DND-41 (cell line): ENCODE measurements at regions not wholly inside any gene's neighbourhood (a gene's known extent, or its start where the extent isn't known, plus 50 kb on each side); places are given as distances from the start of the nearest gene placed in this dataset.

Experiments
- ATAC-seq: fragments of 200-7000 bp; cut with Tn5 transposase; 3 replicates; pipeline ENCODE4 v1.9.1; 2021; ENCODE audit warnings: low read depth; ENCODE audit not compliant: insufficient read depth
- DNase-seq: peaks from one replicate; pipeline ENCODE4 v3.0.0-alpha.2; 2020
- H2AFZ ChIP-seq: 2 replicates; pipeline ENCODE4 v1.6.0; 2012; ENCODE audit warnings: low read depth, low read length
- H3K27ac ChIP-seq: 2 replicates; pipeline ENCODE4 v1.5.1; 2012; ENCODE audit warnings: low read length, inconsistent platforms
- H3K27me3 ChIP-seq: fragments of 200-600 bp; sonication (generic); 2 replicates; pipeline ENCODE4 v1.6.0; 2012; ENCODE audit warnings: low read length, mild to moderate bottlenecking, inconsistent platforms; ENCODE audit not compliant: insufficient read depth, poor library complexity
- H3K36me3 ChIP-seq: 2 replicates; pipeline ENCODE4 v1.5.1; 2012; ENCODE audit warnings: low read length, inconsistent platforms; ENCODE audit not compliant: insufficient read depth
- H3K4me1 ChIP-seq: 2 replicates; pipeline ENCODE4 v1.5.1; 2012; ENCODE audit warnings: mild to moderate bottlenecking, low read length; ENCODE audit not compliant: insufficient read depth
- H3K4me2 ChIP-seq: 2 replicates; pipeline ENCODE4 v1.6.0; 2012; ENCODE audit warnings: mild to moderate bottlenecking, moderate library complexity, low read length, inconsistent platforms; ENCODE audit not compliant: insufficient read depth
- H3K4me3 ChIP-seq, 2 experiments: fragments of 200-600 bp in 1 of 2; shearing (Covaris generic) in 1 of 2; 2 replicates each; pipeline ENCODE4 v1.5.1; 2012 to 2016; ENCODE audit warnings: inconsistent platforms in 2 of 2, low read length in 2 of 2, mild to moderate bottlenecking in 2 of 2, low read depth in 1 of 2, moderate library complexity in 1 of 2
- H3K79me2 ChIP-seq: 2 replicates; pipeline ENCODE4 v1.6.0; 2012; ENCODE audit warnings: low read length, inconsistent platforms; ENCODE audit not compliant: insufficient read depth
- H3K9ac ChIP-seq: 2 replicates; pipeline ENCODE4 v1.6.0; 2012; ENCODE audit warnings: low read depth, mild to moderate bottlenecking, inconsistent platforms, low read length, moderate library complexity
- H3K9me3 ChIP-seq: 2 replicates; pipeline ENCODE4 v1.5.1; 2012; ENCODE audit warnings: low read length, moderate library complexity, mild to moderate bottlenecking, inconsistent platforms; ENCODE audit not compliant: insufficient read depth, severe bottlenecking
- H4K20me1 ChIP-seq: 2 replicates; pipeline ENCODE4 v1.6.0; 2012; ENCODE audit warnings: low read length; ENCODE audit not compliant: insufficient read depth
- EZH2 ChIP-seq: IDR thresholded peaks from 3 replicates; pipeline ENCODE4 v1.6.1; 2012; ENCODE audit warnings: borderline replicate concordance, low read depth, mild to moderate bottlenecking, moderate library complexity, low read length, inconsistent platforms; ENCODE audit not compliant: severe bottlenecking
- TF ChIP-seq, protein P1 (sequence below): IDR thresholded peaks from 2 replicates; pipeline ENCODE4 v1.5.1; 2012; ENCODE audit warnings: borderline replicate concordance, low read length, moderate library complexity, mild to moderate bottlenecking; ENCODE audit not compliant: poor library complexity, severe bottlenecking; ENCODE audit errors: extremely low read depth

DNA sequence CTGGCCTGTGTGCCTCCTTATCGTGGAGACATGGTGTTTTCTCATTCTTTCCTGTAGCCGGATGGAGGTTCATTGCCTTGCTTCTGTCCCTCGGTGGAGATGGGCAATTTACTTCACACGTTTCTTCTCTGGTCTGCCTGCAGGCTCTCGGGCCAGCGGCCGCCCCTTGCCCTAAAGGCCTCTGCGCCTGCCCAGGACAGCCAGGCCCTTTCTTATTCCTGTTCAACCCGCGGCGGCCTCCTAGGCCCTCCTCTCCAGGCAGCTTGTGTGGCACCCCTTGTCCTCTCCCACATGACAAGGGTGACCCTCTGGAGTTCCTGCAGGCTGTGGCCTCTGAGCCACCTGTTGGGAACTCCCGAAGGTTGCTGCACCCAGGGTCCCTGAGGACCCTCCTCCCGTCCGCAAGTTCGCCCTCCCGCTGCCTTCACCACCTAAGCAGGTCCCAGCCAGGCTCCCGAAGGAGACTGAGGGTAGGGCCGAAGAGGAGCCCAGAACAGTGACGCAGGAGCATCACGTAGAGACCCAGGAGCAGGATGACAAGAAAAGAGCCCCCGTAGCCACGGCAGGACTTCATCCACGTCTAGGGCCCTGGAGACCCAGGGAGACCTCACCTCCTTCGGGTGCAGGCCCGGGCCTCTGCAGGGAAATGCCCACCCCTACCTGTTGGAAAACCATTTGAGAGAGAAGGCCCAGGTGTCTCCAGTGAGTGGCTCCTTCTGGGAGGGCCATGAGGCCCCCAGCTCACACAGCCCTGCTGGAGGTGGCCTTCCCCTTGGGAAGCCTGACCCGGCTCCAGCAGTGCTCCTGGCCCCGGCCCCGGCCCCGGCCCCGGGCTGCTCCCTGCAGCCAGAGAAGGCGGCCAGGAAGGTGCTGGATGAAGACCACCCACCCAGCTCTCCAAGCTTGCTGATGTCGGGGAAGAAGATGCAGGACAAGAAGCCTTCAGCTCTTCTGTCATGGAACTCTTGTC lies 291.4 kb downstream of the TLE4 start:
- TF ChIP-seq EZH2: no peak
- TF ChIP-seq, protein P1, sequence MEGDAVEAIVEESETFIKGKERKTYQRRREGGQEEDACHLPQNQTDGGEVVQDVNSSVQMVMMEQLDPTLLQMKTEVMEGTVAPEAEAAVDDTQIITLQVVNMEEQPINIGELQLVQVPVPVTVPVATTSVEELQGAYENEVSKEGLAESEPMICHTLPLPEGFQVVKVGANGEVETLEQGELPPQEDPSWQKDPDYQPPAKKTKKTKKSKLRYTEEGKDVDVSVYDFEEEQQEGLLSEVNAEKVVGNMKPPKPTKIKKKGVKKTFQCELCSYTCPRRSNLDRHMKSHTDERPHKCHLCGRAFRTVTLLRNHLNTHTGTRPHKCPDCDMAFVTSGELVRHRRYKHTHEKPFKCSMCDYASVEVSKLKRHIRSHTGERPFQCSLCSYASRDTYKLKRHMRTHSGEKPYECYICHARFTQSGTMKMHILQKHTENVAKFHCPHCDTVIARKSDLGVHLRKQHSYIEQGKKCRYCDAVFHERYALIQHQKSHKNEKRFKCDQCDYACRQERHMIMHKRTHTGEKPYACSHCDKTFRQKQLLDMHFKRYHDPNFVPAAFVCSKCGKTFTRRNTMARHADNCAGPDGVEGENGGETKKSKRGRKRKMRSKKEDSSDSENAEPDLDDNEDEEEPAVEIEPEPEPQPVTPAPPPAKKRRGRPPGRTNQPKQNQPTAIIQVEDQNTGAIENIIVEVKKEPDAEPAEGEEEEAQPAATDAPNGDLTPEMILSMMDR: no peak
- H4K20me1 ChIP-seq: no peaks in the 10 kb centered on the region
- H3K9ac ChIP-seq: no peak overlapping the region
- ATAC-seq: no peak
- peaks cover 5% of the 10 kb centered on the region for H3K9me3 ChIP-seq
- no peaks in the 10 kb centered on the region for H3K27me3 ChIP-seq
- no peak overlapping the region for H3K4me2 ChIP-seq
- H3K4me3 ChIP-seq: no peak overlapping the region
- H2AFZ ChIP-seq: no peak overlapping the region
- H3K36me3 ChIP-seq: no peaks in the 10 kb centered on the region
- peaks cover 27% of the 10 kb centered on the region for H3K4me1 ChIP-seq
- no peaks in the 10 kb centered on the region for H3K79me2 ChIP-seq
- H3K27ac ChIP-seq: no peak overlapping the region
- no peak for DNase-seq

DNA sequence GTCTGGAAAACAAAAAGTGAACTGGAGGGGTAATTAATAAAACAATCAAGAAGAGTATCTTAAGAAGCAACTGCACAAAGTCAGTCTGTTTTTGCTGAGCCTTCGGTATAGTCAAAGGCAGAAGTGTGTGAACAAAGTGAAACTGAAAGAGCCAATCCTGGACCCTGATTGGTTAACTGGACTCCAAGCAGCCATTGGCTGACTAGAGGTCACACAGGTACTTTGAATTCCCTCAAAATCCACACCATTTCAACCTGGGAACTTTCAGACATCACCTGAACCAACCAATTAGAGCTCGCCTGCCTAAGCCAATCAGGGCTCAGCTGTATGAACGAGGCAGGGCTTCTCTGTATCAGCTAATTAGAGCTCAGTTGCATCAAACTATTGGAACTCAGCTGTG lies 286.7 kb downstream of the TLE4 start:
- Histone ChIP-seq H2AFZ (peak overlapping the region; percentile 55), H4K20me1 (no peaks in the 10 kb centered on the region), H3K36me3 (no peaks in the 10 kb centered on the region), H3K9ac (no peak overlapping the region), H3K4me3 (no peak overlapping the region), H3K4me2 (peak overlapping the region; percentile 12; the same call in 1 of the 2 replicates), H3K27me3 (no peaks in the 10 kb centered on the region), H3K27ac (no peak overlapping the region; the same call in 1 of the 2 replicates), H3K9me3 (peaks cover 5% of the 10 kb centered on the region), H3K79me2 (no peaks in the 10 kb centered on the region), H3K4me1 (peaks cover 5% of the 10 kb centered on the region)
- peak; percentile 13 for DNase-seq
- ATAC-seq: peak; percentile 76
- TF ChIP-seq EZH2: no peak
- TF ChIP-seq, protein P1: no peak

DNA sequence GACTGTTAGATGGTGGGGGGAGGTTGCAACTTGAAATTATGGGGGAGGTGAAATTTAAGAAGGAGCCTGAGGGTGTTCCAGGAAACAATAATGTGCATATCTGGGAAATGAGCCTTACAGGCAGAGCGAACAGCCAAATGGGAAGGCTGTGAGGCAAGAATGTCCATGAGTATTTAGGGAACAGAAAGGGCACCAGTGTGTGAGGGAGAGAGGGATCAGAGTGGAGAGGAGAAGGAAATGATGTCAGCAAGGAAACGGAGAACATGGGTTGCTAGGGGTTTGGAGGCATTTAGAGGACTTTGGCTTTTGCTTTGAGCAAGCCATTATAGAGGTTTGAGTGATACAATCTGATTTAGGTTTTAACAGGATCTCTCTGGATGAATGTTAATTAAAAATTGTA lies 285.4 kb downstream of the TLE4 start:
- Histone ChIP-seq H3K36me3 (no peaks in the 10 kb centered on the region), H3K9ac (no peak overlapping the region), H3K4me1 (peaks cover 5% of the 10 kb centered on the region), H3K4me2 (no peak overlapping the region), H3K27me3 (no peaks in the 10 kb centered on the region), H3K4me3 (no peak overlapping the region), H4K20me1 (no peaks in the 10 kb centered on the region), H3K27ac (no peak overlapping the region), H3K9me3 (no peaks in the 10 kb centered on the region), H2AFZ (no peak overlapping the region), H3K79me2 (no peaks in the 10 kb centered on the region)
- DNase-seq (no peak), ATAC-seq (no peak)
- TF ChIP-seq, protein P1: no peak
- TF ChIP-seq EZH2: no peak
